ENCODE measurements at regions not wholly inside any gene's neighbourhood (a gene's known extent, or its start where the extent isn't known, plus 50 kb on each side); places are given as distances from the start of the nearest gene placed in this dataset.

DNA sequence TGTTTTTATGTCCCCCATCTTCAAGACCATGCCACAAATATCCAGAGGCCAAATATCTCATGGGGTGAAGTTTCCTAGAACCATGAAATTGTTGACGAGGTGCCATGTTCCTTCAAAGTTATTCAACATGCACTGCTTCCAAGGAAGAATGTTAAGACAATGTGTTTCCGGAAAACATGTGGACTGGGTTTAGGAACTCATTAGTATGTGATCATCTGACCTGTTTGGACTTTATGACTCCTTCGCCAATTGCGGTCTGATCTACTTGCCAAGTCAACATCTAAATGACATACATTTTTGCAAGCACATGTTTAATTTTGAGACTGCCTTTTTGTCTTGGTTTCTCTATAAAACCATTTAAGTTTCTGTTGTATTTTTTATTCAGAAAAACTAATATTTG, 234.8 kb downstream of the MAF start:
- Histone ChIP-seq H3K4ac (ENCODE audit: low read depth, low read length) (no peak overlapping the region), H2AFZ (ENCODE audit: insufficient read depth, low read length, poor library complexity) (no peak overlapping the region), H3K9ac (ENCODE audit: low read length) (no peak overlapping the region), H3K27me3 (ENCODE audit: insufficient read depth, low read length) (no peaks in the 10 kb centered on the region), H4K91ac (ENCODE audit: low read depth, low read length) (no peak overlapping the region), H4K12ac (ENCODE audit: low read depth, low read length) (no peak overlapping the region), H4K8ac (ENCODE audit: low read depth, low read length) (no peak overlapping the region), H3K79me1 (ENCODE audit: low read length) (no peaks in the 10 kb centered on the region), H3K27ac (ENCODE audit: low read depth, low read length) (no peak overlapping the region), H3K4me3 (ENCODE audit: low read depth, low read length) (no peak overlapping the region), H2BK120ac (ENCODE audit: insufficient read depth, low read length, poor library complexity) (no peak overlapping the region), H3K79me2 (ENCODE audit: control insufficient read depth, insufficient read depth, low read length, poor library complexity) (no peaks in the 10 kb centered on the region), H3K9me3 (ENCODE audit: insufficient read depth, low read depth, low read length) (no peaks in the 10 kb centered on the region), H3K4me2 (ENCODE audit: low read length) (no peak overlapping the region), H2AK5ac (ENCODE audit: low read length) (no peak overlapping the region), H3K18ac (ENCODE audit: low read length) (no peak overlapping the region), H2BK5ac (ENCODE audit: low read depth, low read length, poor library complexity) (no peak overlapping the region), H3K4me1 (ENCODE audit: control insufficient read depth in 1 of 2, insufficient read depth in 2 of 2, low read length in 2 of 2) (no peaks in the 10 kb centered on the region), H3K14ac (ENCODE audit: low read length) (no peak overlapping the region), H2BK12ac (ENCODE audit: low read length) (no peak overlapping the region), H3K36me3 (ENCODE audit: control insufficient read depth in 1 of 2, insufficient read depth in 2 of 2, low read length in 2 of 2) (no peaks in the 10 kb centered on the region), H3K23ac (ENCODE audit: low read length) (no peak overlapping the region)
- no peak for DNase-seq
- no CpG with 5 or more reads among the region's 4 CpGs for WGBS (ENCODE audit: extremely low coverage, insufficient coverage, insufficient read length)

DNA sequence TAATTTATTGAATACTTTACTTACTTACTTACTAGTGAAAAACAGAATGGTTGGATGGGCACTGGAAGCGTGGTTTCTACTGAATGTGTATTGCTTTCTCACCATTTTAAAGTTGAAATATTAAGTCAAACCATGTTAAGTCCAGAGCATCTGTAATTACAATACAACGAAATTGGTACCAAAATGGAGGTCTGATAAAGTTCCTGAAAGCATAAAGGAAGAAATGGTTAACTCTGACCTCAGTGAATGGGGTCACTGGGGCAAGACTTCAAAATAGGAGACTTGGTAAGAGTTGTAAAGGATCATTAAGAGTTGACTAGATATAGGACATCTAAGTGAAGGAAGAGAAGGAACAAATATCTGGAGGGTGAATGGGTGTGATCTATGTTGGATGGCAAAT, 237.1 kb downstream of the MAF start:
- H3K4me2 ChIP-seq (ENCODE audit: low read length), result no peak overlapping the region
- H4K8ac ChIP-seq (ENCODE audit: low read depth, low read length), result no peak overlapping the region
- no peaks in the 10 kb centered on the region for H3K27me3 ChIP-seq (ENCODE audit: insufficient read depth, low read length)
- no peak overlapping the region for H2BK12ac ChIP-seq (ENCODE audit: low read length)
- no CpG with 5 or more reads among the region's 2 CpGs for WGBS (ENCODE audit: extremely low coverage, insufficient coverage, insufficient read length)
- H2BK5ac ChIP-seq (ENCODE audit: low read depth, low read length, poor library complexity), result no peak overlapping the region
- no peaks in the 10 kb centered on the region for H3K36me3 ChIP-seq (ENCODE audit: control insufficient read depth in 1 of 2, insufficient read depth in 2 of 2, low read length in 2 of 2)
- H3K79me1 ChIP-seq (ENCODE audit: low read length), result no peaks in the 10 kb centered on the region
- no peaks in the 10 kb centered on the region for H3K4me1 ChIP-seq (ENCODE audit: control insufficient read depth in 1 of 2, insufficient read depth in 2 of 2, low read length in 2 of 2)
- H3K9ac ChIP-seq (ENCODE audit: low read length), result no peak overlapping the region
- no peaks in the 10 kb centered on the region for H3K9me3 ChIP-seq (ENCODE audit: insufficient read depth, low read depth, low read length)
- H2AK5ac ChIP-seq (ENCODE audit: low read length), result no peak overlapping the region
- no peak overlapping the region for H2AFZ ChIP-seq (ENCODE audit: insufficient read depth, low read length, poor library complexity)
- no peaks in the 10 kb centered on the region for H3K79me2 ChIP-seq (ENCODE audit: control insufficient read depth, insufficient read depth, low read length, poor library complexity)
- H3K23ac ChIP-seq (ENCODE audit: low read length), result no peak overlapping the region
- no peak overlapping the region for H3K18ac ChIP-seq (ENCODE audit: low read length)
- H3K27ac ChIP-seq (ENCODE audit: low read depth, low read length), result no peak overlapping the region
- no peak overlapping the region for H4K12ac ChIP-seq (ENCODE audit: low read depth, low read length)
- no peak overlapping the region for H3K4ac ChIP-seq (ENCODE audit: low read depth, low read length)
- no peak for DNase-seq
- no peak overlapping the region for H4K91ac ChIP-seq (ENCODE audit: low read depth, low read length)
- no peak overlapping the region for H2BK120ac ChIP-seq (ENCODE audit: insufficient read depth, low read length, poor library complexity)
- H3K14ac ChIP-seq (ENCODE audit: low read length), result no peak overlapping the region
- H3K4me3 ChIP-seq (ENCODE audit: low read depth, low read length), result no peak overlapping the region

DNA sequence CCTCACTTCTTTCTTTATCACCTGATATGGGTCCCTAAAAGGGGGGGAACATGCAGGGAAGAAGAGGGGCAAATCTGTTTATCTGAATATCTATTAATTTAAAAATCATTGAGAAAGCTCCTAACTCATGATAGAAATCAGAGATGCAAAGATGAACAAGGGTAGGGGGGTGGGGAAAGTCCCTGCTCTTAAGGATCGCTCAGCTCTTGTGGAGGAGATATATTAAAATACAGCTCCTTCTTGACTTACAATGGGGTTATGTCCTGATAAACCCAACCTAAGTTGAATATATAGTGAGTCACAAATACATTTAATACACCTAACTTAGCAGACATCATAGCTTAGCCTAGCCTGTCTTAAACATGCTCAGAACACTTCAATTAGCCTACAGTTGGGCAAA, 237.5 kb downstream of the MAF start:
- Histone ChIP-seq H3K79me2 (ENCODE audit: control insufficient read depth, insufficient read depth, low read length, poor library complexity) (no peaks in the 10 kb centered on the region), H3K36me3 (ENCODE audit: control insufficient read depth in 1 of 2, insufficient read depth in 2 of 2, low read length in 2 of 2) (no peaks in the 10 kb centered on the region), H3K4ac (ENCODE audit: low read depth, low read length) (no peak overlapping the region), H2AK5ac (ENCODE audit: low read length) (no peak overlapping the region), H2BK12ac (ENCODE audit: low read length) (no peak overlapping the region), H4K8ac (ENCODE audit: low read depth, low read length) (no peak overlapping the region), H3K9ac (ENCODE audit: low read length) (no peak overlapping the region), H3K23ac (ENCODE audit: low read length) (no peak overlapping the region), H2BK120ac (ENCODE audit: insufficient read depth, low read length, poor library complexity) (no peak overlapping the region), H3K27ac (ENCODE audit: low read depth, low read length) (no peak overlapping the region), H3K9me3 (ENCODE audit: insufficient read depth, low read depth, low read length) (no peaks in the 10 kb centered on the region), H3K18ac (ENCODE audit: low read length) (no peak overlapping the region), H3K14ac (ENCODE audit: low read length) (no peak overlapping the region), H3K4me1 (ENCODE audit: control insufficient read depth in 1 of 2, insufficient read depth in 2 of 2, low read length in 2 of 2) (no peaks in the 10 kb centered on the region), H2BK5ac (ENCODE audit: low read depth, low read length, poor library complexity) (no peak overlapping the region), H4K12ac (ENCODE audit: low read depth, low read length) (no peak overlapping the region), H2AFZ (ENCODE audit: insufficient read depth, low read length, poor library complexity) (no peak overlapping the region), H3K79me1 (ENCODE audit: low read length) (no peaks in the 10 kb centered on the region), H3K27me3 (ENCODE audit: insufficient read depth, low read length) (no peaks in the 10 kb centered on the region), H3K4me3 (ENCODE audit: low read depth, low read length) (no peak overlapping the region), H4K91ac (ENCODE audit: low read depth, low read length) (no peak overlapping the region), H3K4me2 (ENCODE audit: low read length) (no peak overlapping the region)
- DNase-seq, result no peak
- WGBS (ENCODE audit: extremely low coverage, insufficient coverage, insufficient read length), result no CpG with 5 or more reads among the region's 1 CpG

DNA sequence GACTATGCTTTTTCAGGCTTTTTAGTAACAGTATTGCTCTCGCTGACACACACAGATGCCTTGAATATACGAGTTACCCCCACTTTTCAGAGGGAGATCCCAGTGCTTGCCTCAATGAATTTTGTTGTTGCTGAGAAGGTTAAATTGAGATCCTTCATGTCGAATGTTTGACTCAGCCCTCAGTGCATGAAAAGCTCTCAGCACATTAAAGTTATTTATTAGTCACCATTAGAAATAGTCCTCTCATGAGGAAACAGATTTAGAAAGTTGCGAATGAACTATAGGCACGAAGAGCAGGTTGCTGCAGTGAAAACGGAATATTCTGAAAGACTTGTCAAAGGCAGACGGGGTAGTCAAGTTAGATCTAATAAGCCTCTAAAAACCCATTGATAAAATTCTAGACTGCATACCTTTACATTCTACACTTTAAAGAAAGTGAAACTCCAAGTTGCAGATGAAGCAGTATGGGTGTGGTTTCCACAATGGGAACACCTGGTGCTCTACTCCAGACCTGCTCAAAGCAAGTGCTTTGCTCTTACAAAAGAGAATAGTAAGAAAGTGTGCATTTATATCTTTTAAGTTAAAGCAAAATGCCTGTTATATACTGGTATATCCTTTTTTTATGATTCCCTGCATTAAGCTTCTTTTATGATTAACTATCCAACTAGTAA, 238.1 kb downstream of the MAF start:
- Histone ChIP-seq H3K79me2 (ENCODE audit: control insufficient read depth, insufficient read depth, low read length, poor library complexity) (no peaks in the 10 kb centered on the region), H3K18ac (ENCODE audit: low read length) (no peak overlapping the region), H4K8ac (ENCODE audit: low read depth, low read length) (no peak overlapping the region), H3K27ac (ENCODE audit: low read depth, low read length) (no peak overlapping the region), H3K9ac (ENCODE audit: low read length) (no peak overlapping the region), H4K91ac (ENCODE audit: low read depth, low read length) (no peak overlapping the region), H3K36me3 (ENCODE audit: control insufficient read depth in 1 of 2, insufficient read depth in 2 of 2, low read length in 2 of 2) (no peaks in the 10 kb centered on the region), H2AK5ac (ENCODE audit: low read length) (no peak overlapping the region), H3K4me2 (ENCODE audit: low read length) (no peak overlapping the region), H2BK5ac (ENCODE audit: low read depth, low read length, poor library complexity) (no peak overlapping the region), H3K79me1 (ENCODE audit: low read length) (no peaks in the 10 kb centered on the region), H3K4ac (ENCODE audit: low read depth, low read length) (no peak overlapping the region), H4K12ac (ENCODE audit: low read depth, low read length) (no peak overlapping the region), H2AFZ (ENCODE audit: insufficient read depth, low read length, poor library complexity) (no peak overlapping the region), H3K23ac (ENCODE audit: low read length) (no peak overlapping the region), H3K9me3 (ENCODE audit: insufficient read depth, low read depth, low read length) (no peaks in the 10 kb centered on the region), H2BK12ac (ENCODE audit: low read length) (no peak overlapping the region), H3K27me3 (ENCODE audit: insufficient read depth, low read length) (no peaks in the 10 kb centered on the region), H2BK120ac (ENCODE audit: insufficient read depth, low read length, poor library complexity) (no peak overlapping the region), H3K14ac (ENCODE audit: low read length) (no peak overlapping the region), H3K4me1 (ENCODE audit: control insufficient read depth in 1 of 2, insufficient read depth in 2 of 2, low read length in 2 of 2) (no peaks in the 10 kb centered on the region), H3K4me3 (ENCODE audit: low read depth, low read length) (no peak overlapping the region)
- WGBS (ENCODE audit: extremely low coverage, insufficient coverage, insufficient read length), result no CpG with 5 or more reads among the region's 7 CpGs
- DNase-seq, result no peak

Measured in trophoblast cell (in vitro differentiated cells and primary cell).